GM12892 (cell line): ENCODE measurements at regions not wholly inside any gene's neighbourhood (a gene's known extent, or its start where the extent isn't known, plus 50 kb on each side); places are given as distances from the start of the nearest gene placed in this dataset.
"Not testable (repeated sequence)": the region's sequence is repeated elsewhere in the genome, so short reads cannot be mapped to it uniquely, and the experiment has no call there.

Source experiments
- POLR2A ChIP-seq: IDR thresholded peaks from 2 replicates; pipeline ENCODE4 v1.6.1; 2011; ENCODE audit warnings: low read depth, low read length, control low read depth
- TAF1 ChIP-seq: IDR thresholded peaks from 2 replicates; pipeline ENCODE4 v1.6.1; 2011; ENCODE audit warnings: low read depth, mild to moderate bottlenecking, control low read depth, low read length, borderline replicate concordance

- TF ChIP-seq TAF1, POLR2A: not testable (repeated sequence)
These were observed 101.7 kb upstream of the NBPF11 start for GRCh38 chr1:148253808-148254207.
